CD4-positive, alpha-beta T cell (primary cell): ENCODE measurements at regions not wholly inside any gene's neighbourhood (a gene's known extent, or its start where the extent isn't known, plus 50 kb on each side); places are given as distances from the start of the nearest gene placed in this dataset.

Experiments
- ATAC-seq: fragments of 200-7000 bp; cut with Tn5 transposase; one replicate; pipeline ENCODE4 v1.10.0; 2022; ENCODE audit warnings: mild to moderate bottlenecking; ENCODE audit not compliant: poor library complexity
- CTCF ChIA-PET: fragments of 350-600 bp; sonication (Branson Sonifier 250); formaldehyde crosslinking; loops from one replicate; lab custom pipeline; 2021; ENCODE audit warnings: antibody characterized with exemption, inconsistent platforms; lab: Charles Lee
- POLR2A ChIA-PET: fragments of 350-600 bp; sonication (Branson Sonifier 250); formaldehyde crosslinking; loops from one replicate; lab custom pipeline; 2021; ENCODE audit warnings: antibody characterized with exemption, inconsistent platforms; lab: Charles Lee
- DNase-seq, 14 experiments: peaks; one replicate each; pipeline ENCODE4 v3.0.0-alpha.2; 2013 to 2020; ENCODE audit warnings: mixed read lengths in 2 of 14
- H3K27ac ChIP-seq, 2 donors: one replicate each; pipeline versions ENCODE4 v1.5.1 to v1.7.0; 2013; ENCODE audit warnings: low read length in 2 of 2, low read depth in 1 of 2, mild to moderate bottlenecking in 1 of 2
- H3K27me3 ChIP-seq, 2 experiments: 1 replicate in 1 of 2; 2 replicates in 1 of 2; pipeline versions ENCODE4 v1.6.1 to v1.7.0; 2013; ENCODE audit warnings: low read length in 2 of 2, control low read depth in 1 of 2, mild to moderate bottlenecking in 1 of 2, moderate library complexity in 1 of 2; ENCODE audit not compliant: insufficient read depth in 2 of 2, control insufficient read depth in 1 of 2
- H3K36me3 ChIP-seq: one replicate; pipeline ENCODE4 v1.6.1; 2013; ENCODE audit warnings: low read length, control low read depth; ENCODE audit not compliant: insufficient read depth
- H3K4me1 ChIP-seq: one replicate; pipeline ENCODE4 v1.6.1; 2013; ENCODE audit warnings: low read length, control low read depth; ENCODE audit not compliant: insufficient read depth
- H3K4me3 ChIP-seq: one replicate; pipeline ENCODE4 v1.5.1; 2013; ENCODE audit warnings: mild to moderate bottlenecking, low read length, moderate library complexity
- H3K9me3 ChIP-seq, 2 experiments: 1 replicate in 1 of 2; 2 replicates in 1 of 2; pipeline versions ENCODE4 v1.6.1 to v1.7.0; 2013; ENCODE audit warnings: low read length in 2 of 2, mild to moderate bottlenecking in 2 of 2, control low read depth in 1 of 2, moderate library complexity in 1 of 2; ENCODE audit not compliant: control insufficient read depth in 1 of 2, insufficient read depth in 1 of 2
- H3K27ac Mint-ChIP-seq: one replicate; pipeline ENCODE4 v1.8.0; 2020; ENCODE audit warnings: mixed read lengths
- H3K27me3 Mint-ChIP-seq: one replicate; pipeline ENCODE4 v1.8.0; 2021; ENCODE audit warnings: mixed read lengths
- H3K36me3 Mint-ChIP-seq: one replicate; pipeline ENCODE4 v1.8.0; 2021; ENCODE audit warnings: low read depth, mixed read lengths
- H3K4me1 Mint-ChIP-seq: one replicate; pipeline ENCODE4 v1.8.0; 2021; ENCODE audit warnings: low read depth, mixed read lengths
- H3K4me3 Mint-ChIP-seq: one replicate; pipeline ENCODE4 v1.8.0; 2020; ENCODE audit warnings: mild to moderate bottlenecking, mixed read lengths
- H3K9me3 Mint-ChIP-seq: one replicate; pipeline ENCODE4 v1.8.0; 2020; ENCODE audit warnings: mixed read lengths
- CTCF ChIP-seq: fragments of 200-600 bp; IDR thresholded peaks from one replicate; pipeline ENCODE4 v1.8.0; 2022; ENCODE audit warnings: antibody characterized with exemption, mild to moderate bottlenecking
- intact Hi-C, 2 experiments: fragments of 100-400 bp; cut with DNase I in 1 of 2; cut with micrococcal nuclease in 1 of 2; formaldehyde crosslinking; loops; one replicate each; pipeline versions ENCODE4 v1.15.1 to v1.9.0; 2023 to 2025; cut with DNase I, micrococcal nuclease

- H3K4me1 ChIP-seq = no peaks in the 10 kb centered on the region
- H3K27me3 Mint-ChIP-seq = peaks cover 3% of the 10 kb centered on the region
- no peak overlapping the region for H3K27ac Mint-ChIP-seq
Observed at GRCh38 chr1:78355656-78356055, 135.1 kb upstream of the PTGFR start.

GRCh38 chr1:78358165-78358564 lies 132.6 kb upstream of the PTGFR start:
- Histone ChIP-seq H3K4me3 (no peak overlapping the region), H3K9me3 (no peaks in the 10 kb centered on the region), H3K36me3 (no peaks in the 10 kb centered on the region), H3K27me3 (no peaks in the 10 kb centered on the region), H3K4me1 (no peaks in the 10 kb centered on the region), H3K27ac (no peak overlapping the region)
- ChIA-PET CTCF (interaction anchor here (0.6 kb wide), 1 partner anchor 572 kb away, joined by 3 read pairs; no protein-coding TSS in a partner anchor), POLR2A (no interaction called here)
- Mint-ChIP-seq H3K9me3 (no peaks in the 10 kb centered on the region), H3K4me3 (no peak overlapping the region), H3K36me3 (no peaks in the 10 kb centered on the region), H3K27me3 (peaks cover 3% of the 10 kb centered on the region), H3K27ac (no peak overlapping the region), H3K4me1 (no peaks in the 10 kb centered on the region)
- TF ChIP-seq CTCF = no peak
- DNase-seq = no peak
- intact Hi-C loops = no loop called here
- no peak for ATAC-seq

More at GRCh38 chr1:78355656-78356055, 135.1 kb upstream of the PTGFR start:
- Histone ChIP-seq H3K4me3 (no peak overlapping the region), H3K27ac (no peak overlapping the region), H3K9me3 (no peaks in the 10 kb centered on the region), H3K36me3 (no peaks in the 10 kb centered on the region), H3K27me3 (no peaks in the 10 kb centered on the region)
- DNase-seq (no peak), ATAC-seq (no peak)
- no peaks in the 10 kb centered on the region for H3K36me3 Mint-ChIP-seq
- ChIA-PET POLR2A (no interaction called here), CTCF (no interaction called here)
- H3K4me3 Mint-ChIP-seq = no peak overlapping the region
- intact Hi-C loops = no loop called here
- no peak for TF ChIP-seq CTCF
- H3K4me1 Mint-ChIP-seq = no peaks in the 10 kb centered on the region
- no peaks in the 10 kb centered on the region for H3K9me3 Mint-ChIP-seq

- no peak for DNase-seq
- ChIA-PET POLR2A (no interaction called here), CTCF (interaction anchor here (1.4 kb wide), 1 partner anchor 21 kb away, joined by 3 read pairs; no protein-coding TSS in a partner anchor)
- Mint-ChIP-seq H3K36me3 (no peaks in the 10 kb centered on the region), H3K27me3 (peaks cover 3% of the 10 kb centered on the region), H3K9me3 (no peaks in the 10 kb centered on the region), H3K4me3 (no peak overlapping the region), H3K27ac (no peak overlapping the region), H3K4me1 (no peaks in the 10 kb centered on the region)
- Histone ChIP-seq H3K36me3 (no peaks in the 10 kb centered on the region), H3K4me3 (no peak overlapping the region), H3K4me1 (no peaks in the 10 kb centered on the region), H3K27me3 (no peaks in the 10 kb centered on the region), H3K9me3 (no peaks in the 10 kb centered on the region), H3K27ac (no peak overlapping the region)
- TF ChIP-seq CTCF = no peak
- intact Hi-C loops = no loop called here
- ATAC-seq = no peak
Observed at GRCh38 chr1:78359666-78360065, 131.1 kb upstream of the PTGFR start.
